Cardiac muscle cell (in vitro differentiated cells and primary cell): ENCODE measurements at regions not wholly inside any gene's neighbourhood (a gene's known extent, or its start where the extent isn't known, plus 50 kb on each side); places are given as distances from the start of the nearest gene placed in this dataset.

Experiments
- DNase-seq, 2 donors: peaks; one replicate each; pipeline versions ENCODE4 v3.0.0 to v3.0.0-alpha.2; 2010 to 2017; ENCODE audit warnings: low read depth in 1 of 2, low spot score in 1 of 2
- H3K27ac ChIP-seq: fragments of 200-600 bp; sonication (generic); 2 replicates; pipeline ENCODE4 v1.5.1; 2016
- H3K27me3 ChIP-seq: fragments of 200-600 bp; sonication (generic); 2 replicates; pipeline ENCODE4 v1.6.0; 2016; ENCODE audit warnings: control low read depth
- H3K36me3 ChIP-seq: fragments of 200-600 bp; sonication (generic); 2 replicates; pipeline ENCODE4 v1.5.1; 2016; ENCODE audit warnings: control low read depth
- H3K4me1 ChIP-seq: fragments of 200-600 bp; sonication (generic); 2 replicates; pipeline ENCODE4 v1.8.1; 2017; ENCODE audit warnings: low read depth, mild to moderate bottlenecking, mixed run types
- H3K4me3 ChIP-seq: fragments of 200-600 bp; sonication (generic); 2 replicates; pipeline ENCODE4 v1.5.1; 2016; ENCODE audit warnings: mild to moderate bottlenecking
- H3K9me3 ChIP-seq: fragments of 200-600 bp; sonication (generic); 2 replicates; pipeline ENCODE4 v1.5.1; 2017; ENCODE audit warnings: low read depth, mild to moderate bottlenecking, control low read depth
- TF ChIP-seq, protein P1 (sequence below): IDR thresholded peaks from 2 replicates; pipeline ENCODE4 v1.5.1; 2012; ENCODE audit warnings: low read depth, mild to moderate bottlenecking, low read length

DNA sequence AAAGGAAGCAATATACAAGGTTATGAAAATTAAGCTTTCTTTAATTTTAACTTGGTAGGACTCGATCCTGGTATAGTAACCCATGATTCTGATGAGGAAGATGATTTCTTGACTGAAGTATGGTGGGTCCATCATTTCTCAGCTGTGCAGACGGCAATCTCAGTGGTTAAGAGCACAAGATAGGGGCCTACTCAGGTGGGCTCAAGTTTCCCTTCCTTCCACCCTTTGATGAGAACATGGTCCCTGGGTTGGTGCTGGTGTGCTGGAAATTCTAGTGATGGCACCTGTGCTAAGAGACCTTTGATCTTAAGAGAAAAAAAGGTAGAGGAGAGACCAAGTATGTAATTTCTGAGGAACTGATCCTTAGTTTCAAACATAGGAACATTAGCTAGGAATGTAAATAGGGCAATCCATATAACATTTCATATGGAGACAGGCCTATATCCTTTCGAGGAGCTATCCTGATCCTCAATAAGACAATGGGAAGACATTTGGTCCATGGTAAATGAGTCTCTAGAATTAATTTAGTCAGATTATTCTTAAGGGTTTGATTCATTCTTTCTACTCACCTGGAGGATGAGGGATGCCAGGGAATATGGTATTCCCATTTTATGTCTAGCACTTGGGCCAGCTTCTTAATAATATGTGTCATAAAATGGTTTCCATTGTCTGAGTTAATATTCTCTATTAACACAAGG, 104.5 kb upstream of the NECTIN3 start:
- Histone ChIP-seq H3K4me3 (no peak overlapping the region), H3K27ac (no peak overlapping the region)
- TF ChIP-seq, protein P1, sequence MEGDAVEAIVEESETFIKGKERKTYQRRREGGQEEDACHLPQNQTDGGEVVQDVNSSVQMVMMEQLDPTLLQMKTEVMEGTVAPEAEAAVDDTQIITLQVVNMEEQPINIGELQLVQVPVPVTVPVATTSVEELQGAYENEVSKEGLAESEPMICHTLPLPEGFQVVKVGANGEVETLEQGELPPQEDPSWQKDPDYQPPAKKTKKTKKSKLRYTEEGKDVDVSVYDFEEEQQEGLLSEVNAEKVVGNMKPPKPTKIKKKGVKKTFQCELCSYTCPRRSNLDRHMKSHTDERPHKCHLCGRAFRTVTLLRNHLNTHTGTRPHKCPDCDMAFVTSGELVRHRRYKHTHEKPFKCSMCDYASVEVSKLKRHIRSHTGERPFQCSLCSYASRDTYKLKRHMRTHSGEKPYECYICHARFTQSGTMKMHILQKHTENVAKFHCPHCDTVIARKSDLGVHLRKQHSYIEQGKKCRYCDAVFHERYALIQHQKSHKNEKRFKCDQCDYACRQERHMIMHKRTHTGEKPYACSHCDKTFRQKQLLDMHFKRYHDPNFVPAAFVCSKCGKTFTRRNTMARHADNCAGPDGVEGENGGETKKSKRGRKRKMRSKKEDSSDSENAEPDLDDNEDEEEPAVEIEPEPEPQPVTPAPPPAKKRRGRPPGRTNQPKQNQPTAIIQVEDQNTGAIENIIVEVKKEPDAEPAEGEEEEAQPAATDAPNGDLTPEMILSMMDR: no peak

GRCh38 chr3:110968076-110968475, 103.5 kb upstream of the NECTIN3 start:
- Histone ChIP-seq H3K4me1 (no peaks in the 10 kb centered on the region), H3K27me3 (no peaks in the 10 kb centered on the region), H3K27ac (no peak overlapping the region), H3K9me3 (no peaks in the 10 kb centered on the region), H3K4me3 (no peak overlapping the region), H3K36me3 (no peaks in the 10 kb centered on the region)
- no peak for DNase-seq
- TF ChIP-seq, protein P1: no peak

More for the DNA sequence above, 104.5 kb upstream of the NECTIN3 start:
- no peak for DNase-seq
- H3K4me1 ChIP-seq: no peaks in the 10 kb centered on the region
- H3K27me3 ChIP-seq: no peaks in the 10 kb centered on the region
- no peaks in the 10 kb centered on the region for H3K36me3 ChIP-seq
- no peaks in the 10 kb centered on the region for H3K9me3 ChIP-seq

DNA sequence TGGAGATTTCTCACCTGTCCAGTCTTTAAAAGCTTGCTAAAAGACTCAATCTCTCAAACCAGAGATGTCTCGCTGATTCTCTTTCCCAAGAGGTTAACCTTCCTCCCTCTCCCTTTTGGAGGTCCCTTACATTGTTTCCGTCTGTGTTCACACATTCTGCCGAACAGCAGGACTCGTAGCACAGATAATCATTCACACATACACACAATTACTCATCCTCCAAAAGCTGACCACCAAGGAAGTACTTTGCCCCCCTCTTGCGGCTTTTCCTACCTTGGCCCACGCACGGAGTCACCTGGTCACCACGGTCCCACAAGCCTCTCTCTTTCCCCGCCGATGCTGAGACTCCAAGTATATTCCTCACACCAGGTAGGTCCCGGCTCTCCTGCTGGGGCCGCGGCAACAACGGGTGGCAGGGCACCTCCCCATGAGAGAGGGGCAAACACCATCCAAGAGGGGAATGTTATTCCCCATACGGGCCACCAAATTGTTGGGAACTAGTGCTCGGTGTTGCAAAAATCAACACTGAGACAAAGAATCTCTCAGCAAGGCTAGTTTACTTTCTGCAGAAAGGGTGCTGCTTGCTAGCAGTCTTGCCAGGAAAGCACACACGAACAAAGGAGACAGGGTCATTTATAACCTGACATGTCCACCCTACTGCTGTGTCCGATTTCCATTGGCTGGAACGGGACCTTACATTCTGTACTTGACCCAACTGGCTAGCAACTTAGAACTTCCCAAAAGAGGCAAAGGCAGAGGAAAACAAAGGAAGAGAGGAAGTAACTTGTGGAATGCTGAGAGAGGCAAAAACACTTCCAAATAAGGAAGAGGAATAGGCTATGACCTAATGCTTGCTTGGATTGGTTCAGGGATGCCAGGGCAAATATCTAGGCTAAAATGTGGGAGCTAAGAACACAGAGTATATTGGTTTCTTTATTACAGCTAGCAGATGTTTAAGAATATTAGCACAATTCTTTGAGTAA, 102.1 kb upstream of the NECTIN3 start:
- no peak for DNase-seq
- H3K4me3 ChIP-seq: no peak overlapping the region
- no peaks in the 10 kb centered on the region for H3K27me3 ChIP-seq
- TF ChIP-seq, protein P1: no peak
- no peaks in the 10 kb centered on the region for H3K4me1 ChIP-seq
- no peaks in the 10 kb centered on the region for H3K9me3 ChIP-seq
- H3K36me3 ChIP-seq: no peaks in the 10 kb centered on the region
- no peak overlapping the region for H3K27ac ChIP-seq

DNA sequence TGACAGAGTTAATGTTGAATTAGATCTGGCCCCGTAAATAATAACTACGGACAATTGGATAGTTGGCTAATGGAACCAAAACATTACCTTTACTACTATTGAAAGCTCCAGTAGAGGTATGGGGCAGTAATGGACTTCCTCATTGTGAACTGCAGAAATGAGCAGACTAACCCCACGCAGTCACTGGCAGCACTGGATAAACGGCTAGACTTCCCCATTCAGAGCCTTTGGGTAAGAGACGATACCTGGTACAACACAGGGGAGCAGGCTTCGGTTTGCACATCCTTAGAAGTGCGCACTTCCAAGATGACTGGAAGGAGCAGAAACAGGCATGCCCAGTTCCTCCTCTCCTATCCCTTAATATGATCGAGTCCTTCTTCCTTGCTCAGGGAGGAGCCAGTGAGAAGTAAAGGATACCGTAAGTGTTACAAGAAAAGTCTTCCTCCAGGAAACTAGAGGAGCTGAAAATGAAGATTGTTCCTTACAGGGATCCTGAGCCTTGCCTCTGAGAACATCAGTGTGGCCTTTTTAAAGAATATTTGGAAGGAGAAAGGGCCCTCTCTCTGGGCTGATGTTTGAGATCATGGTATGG, 100.5 kb upstream of the NECTIN3 start:
- TF ChIP-seq, protein P1: no peak
- no peaks in the 10 kb centered on the region for H3K36me3 ChIP-seq
- H3K9me3 ChIP-seq: no peaks in the 10 kb centered on the region
- H3K4me3 ChIP-seq: no peak overlapping the region
- no peak overlapping the region for H3K27ac ChIP-seq
- DNase-seq: no peak
- H3K4me1 ChIP-seq: no peaks in the 10 kb centered on the region
- H3K27me3 ChIP-seq: no peaks in the 10 kb centered on the region

GRCh38 chr3:110973263-110973895, 98.2 kb upstream of the NECTIN3 start:
- no peaks in the 10 kb centered on the region for H3K36me3 ChIP-seq
- no peaks in the 10 kb centered on the region for H3K27me3 ChIP-seq
- no peak for DNase-seq
- TF ChIP-seq, protein P1: no peak
- H3K9me3 ChIP-seq: no peaks in the 10 kb centered on the region
- no peak overlapping the region for H3K4me3 ChIP-seq
- H3K27ac ChIP-seq: no peak overlapping the region
- no peaks in the 10 kb centered on the region for H3K4me1 ChIP-seq
